GM13977 (cell line): ENCODE measurements at regions not wholly inside any gene's neighbourhood (a gene's known extent, or its start where the extent isn't known, plus 50 kb on each side); places are given as distances from the start of the nearest gene placed in this dataset.

Experiments
- DNase-seq: peaks from one replicate; pipeline ENCODE4 v3.0.0; 2012; ENCODE audit warnings: low spot score
- in situ Hi-C: fragments of 300-500 bp; cut with MboI; formaldehyde crosslinking; loops from one replicate; pipeline ENCODE4 v1.12.0; 2022; ENCODE audit warnings: low sequenced_read_pairs, low pct_unique_long_range_greater_than_20kb, mixed read lengths, inconsistent platforms; ENCODE audit not compliant: unreplicated experiment
- TF ChIP-seq, protein P1 (sequence below): IDR thresholded peaks from 2 replicates; pipeline ENCODE4 v1.5.1; 2012; ENCODE audit warnings: mild to moderate bottlenecking, control low read depth; ENCODE audit not compliant: insufficient read depth; ENCODE audit errors: extremely low read depth, missing control alignments

DNA sequence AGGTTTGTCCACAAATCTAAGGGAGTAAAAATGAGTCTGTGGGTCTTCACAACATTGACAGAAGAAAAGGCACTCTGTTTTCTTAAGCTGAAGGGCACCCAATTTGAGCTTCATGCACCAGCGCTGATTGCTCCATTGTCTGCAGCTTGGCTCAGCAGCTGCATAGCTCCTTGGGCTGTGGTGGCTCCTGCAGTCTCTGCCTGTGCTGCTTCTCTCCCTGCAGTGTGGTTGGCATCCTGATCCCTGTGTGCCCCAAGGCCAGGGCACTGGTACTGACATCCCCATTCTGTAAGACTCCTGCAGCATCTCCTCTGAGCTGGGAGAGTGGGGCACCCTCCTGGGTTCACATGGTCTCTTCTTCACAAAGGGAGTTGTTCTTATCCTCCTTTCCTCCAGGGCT is 83.2 kb upstream of the B3GAT2 start:
- TF ChIP-seq, protein P1, sequence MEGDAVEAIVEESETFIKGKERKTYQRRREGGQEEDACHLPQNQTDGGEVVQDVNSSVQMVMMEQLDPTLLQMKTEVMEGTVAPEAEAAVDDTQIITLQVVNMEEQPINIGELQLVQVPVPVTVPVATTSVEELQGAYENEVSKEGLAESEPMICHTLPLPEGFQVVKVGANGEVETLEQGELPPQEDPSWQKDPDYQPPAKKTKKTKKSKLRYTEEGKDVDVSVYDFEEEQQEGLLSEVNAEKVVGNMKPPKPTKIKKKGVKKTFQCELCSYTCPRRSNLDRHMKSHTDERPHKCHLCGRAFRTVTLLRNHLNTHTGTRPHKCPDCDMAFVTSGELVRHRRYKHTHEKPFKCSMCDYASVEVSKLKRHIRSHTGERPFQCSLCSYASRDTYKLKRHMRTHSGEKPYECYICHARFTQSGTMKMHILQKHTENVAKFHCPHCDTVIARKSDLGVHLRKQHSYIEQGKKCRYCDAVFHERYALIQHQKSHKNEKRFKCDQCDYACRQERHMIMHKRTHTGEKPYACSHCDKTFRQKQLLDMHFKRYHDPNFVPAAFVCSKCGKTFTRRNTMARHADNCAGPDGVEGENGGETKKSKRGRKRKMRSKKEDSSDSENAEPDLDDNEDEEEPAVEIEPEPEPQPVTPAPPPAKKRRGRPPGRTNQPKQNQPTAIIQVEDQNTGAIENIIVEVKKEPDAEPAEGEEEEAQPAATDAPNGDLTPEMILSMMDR = no peak
- DNase-seq = no peak
- in situ Hi-C loops = no loop called here

DNA sequence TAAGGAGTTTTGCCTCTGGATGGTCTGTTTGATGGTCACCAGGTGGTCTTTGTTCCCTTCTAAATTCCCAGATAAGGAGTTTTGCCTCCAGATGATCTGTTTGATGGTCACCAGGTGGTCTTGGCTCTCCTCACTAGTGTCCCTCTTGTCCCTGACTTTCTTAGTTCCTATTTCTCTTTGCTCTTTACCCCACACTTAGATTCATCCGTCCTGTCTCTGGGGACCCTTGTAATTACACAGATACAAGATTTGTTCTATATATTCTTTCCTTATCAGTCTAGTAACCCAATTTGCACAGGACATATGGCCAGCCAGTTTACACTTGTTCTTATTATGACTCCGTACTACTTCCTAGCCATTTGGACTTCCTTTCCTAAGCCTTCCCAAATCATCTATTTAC is 84.0 kb upstream of the B3GAT2 start:
- TF ChIP-seq, protein P1 = no peak
- DNase-seq = no peak
- in situ Hi-C loops = no loop called here

DNA sequence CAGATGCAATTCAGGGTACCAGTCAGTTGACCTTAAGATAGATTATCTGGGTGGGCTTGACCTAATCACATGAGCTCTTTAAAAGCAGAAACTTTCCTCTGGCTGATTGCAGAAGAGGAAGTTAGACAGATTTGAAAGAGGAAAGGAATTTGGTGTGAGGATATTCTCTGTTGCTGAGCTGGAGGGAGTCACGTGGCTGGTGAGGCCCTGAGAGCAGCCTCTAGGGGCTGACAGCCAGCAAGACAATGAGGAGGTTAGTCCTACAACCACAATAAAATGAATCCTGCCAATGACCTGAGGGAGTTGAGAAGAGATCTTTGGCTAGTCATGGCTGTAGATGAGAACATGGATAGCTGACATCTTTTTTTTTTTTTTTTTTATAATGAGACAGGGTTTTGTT is 87.0 kb upstream of the B3GAT2 start:
- TF ChIP-seq, protein P1 = no peak
- DNase-seq = no peak

DNA sequence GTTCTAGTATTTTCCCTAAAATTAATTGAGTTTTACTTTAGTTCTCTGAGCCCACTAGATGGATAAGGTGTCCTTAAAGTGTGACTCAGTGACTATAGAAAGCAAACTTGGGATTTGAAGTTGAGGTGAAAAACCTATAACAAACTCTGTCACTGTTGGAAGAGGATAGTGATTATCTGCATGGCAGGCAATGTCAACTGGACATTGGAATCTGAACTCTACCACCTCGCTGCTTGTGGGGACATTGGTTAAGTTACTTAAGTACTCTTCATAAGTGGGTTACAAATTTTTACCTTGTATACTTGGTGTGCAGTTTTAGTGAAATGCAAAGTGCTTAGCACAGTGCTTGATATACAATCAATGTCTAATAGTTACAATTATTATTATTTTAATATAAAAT is 87.9 kb upstream of the B3GAT2 start:
- no peak for DNase-seq
- TF ChIP-seq, protein P1 = no peak
- in situ Hi-C loops = no loop called here

More for the DNA sequence above, 87.0 kb upstream of the B3GAT2 start:
- in situ Hi-C loops = no loop called here

DNA sequence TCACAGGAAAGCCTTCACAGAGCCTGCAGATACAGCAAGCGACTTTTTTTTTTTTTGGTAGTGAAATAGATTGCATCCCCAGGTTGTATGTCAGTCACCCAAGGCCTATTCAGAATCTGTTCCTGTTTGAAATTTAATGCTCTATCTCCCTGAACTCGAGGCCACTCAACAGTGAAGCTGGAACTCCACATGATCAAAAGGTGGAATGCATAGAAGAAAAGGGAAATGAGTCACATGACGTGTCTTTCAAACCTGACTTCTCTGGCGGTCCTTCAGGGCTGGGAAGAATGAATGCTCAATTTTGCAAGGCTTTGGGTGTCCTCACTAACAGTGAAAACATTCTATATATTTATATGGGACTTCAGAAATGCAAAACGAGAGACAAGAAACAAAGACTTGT is 88.4 kb upstream of the B3GAT2 start:
- in situ Hi-C loops = no loop called here
- DNase-seq = no peak

DNA sequence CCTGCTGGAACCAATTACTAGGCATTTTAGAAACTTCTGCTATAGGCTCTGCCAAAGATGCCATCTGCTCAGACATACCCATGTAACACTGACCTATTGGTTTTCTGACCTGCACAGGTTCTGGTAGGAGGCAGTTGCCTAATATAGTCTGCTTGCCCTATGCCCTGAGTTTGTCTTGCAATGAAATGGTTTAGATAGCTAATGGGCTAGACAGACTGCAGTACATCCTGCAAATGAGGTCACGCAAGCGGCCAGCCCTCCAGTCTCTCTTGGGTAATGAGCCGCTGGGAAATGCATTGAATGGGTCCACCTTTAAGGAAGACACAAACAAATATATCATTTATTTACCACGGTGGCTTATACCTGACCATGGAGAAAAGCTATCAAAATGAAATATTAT is 90.6 kb upstream of the B3GAT2 start:
- DNase-seq = no peak
- in situ Hi-C loops = no loop called here
- TF ChIP-seq, protein P1 = no peak

More for the DNA sequence above, 88.4 kb upstream of the B3GAT2 start:
- TF ChIP-seq, protein P1 = no peak
